NCI-H2227 (cell line): ENCODE measurements at regions not wholly inside any gene's neighbourhood (a gene's known extent, or its start where the extent isn't known, plus 50 kb on each side); places are given as distances from the start of the nearest gene placed in this dataset.
A peak's percentile ranks its signal among the peaks of the same experiment; 100 is the strongest.

ENCODE experiments used
- DNase-seq: peaks from one replicate; lab custom pipeline; 2025; ENCODE audit not compliant: unreplicated experiment; lab: John Stamatoyannopoulos, UW

- no peak for DNase-seq
Measured at GRCh38 chr11:127061947-127062346, 61.4 kb upstream of the KIRREL3 start.

- DNase-seq: no peak
Measured at GRCh38 chr11:127059750-127060149, 59.2 kb upstream of the KIRREL3 start.

GRCh38 chr11:127059286-127059685 is 58.7 kb upstream of the KIRREL3 start:
- no peak for DNase-seq

- no peak for DNase-seq
Measured at GRCh38 chr11:127058524-127058923, 58.0 kb upstream of the KIRREL3 start.

GRCh38 chr11:127057126-127057525 is 56.6 kb upstream of the KIRREL3 start:
- peak; percentile 13 for DNase-seq

- DNase-seq: no peak
Measured at GRCh38 chr11:127056338-127056971, 55.9 kb upstream of the KIRREL3 start.

GRCh38 chr11:127055236-127055635 is 54.7 kb upstream of the KIRREL3 start:
- DNase-seq: no peak

- no peak for DNase-seq
Measured at GRCh38 chr11:127054153-127054552, 53.6 kb upstream of the KIRREL3 start.

GRCh38 chr11:127052404-127052803 is 51.8 kb upstream of the KIRREL3 start:
- DNase-seq: no peak
